ENCODE measurements at regions not wholly inside any gene's neighbourhood (a gene's known extent, or its start where the extent isn't known, plus 50 kb on each side); places are given as distances from the start of the nearest gene placed in this dataset.

GRCh38 chr6:7468382-7469081 is 72.9 kb upstream of the DSP start:
- H3K4me3 ChIP-seq (ENCODE audit: low read depth, low read length), result no peak overlapping the region
- no peak for TF ChIP-seq CTCF (IDR thresholded peaks at IDR 0.05; ENCODE audit: control insufficient read depth, extremely low read depth, insufficient read depth)
- no peak for DNase-seq (ENCODE audit: low read depth)

GRCh38 chr6:7469696-7470095 is 71.8 kb upstream of the DSP start:
- no peak for DNase-seq (ENCODE audit: low read depth)
- no peak overlapping the region for H3K4me3 ChIP-seq (ENCODE audit: low read depth, low read length)
- no peak for TF ChIP-seq CTCF (IDR thresholded peaks at IDR 0.05; ENCODE audit: control insufficient read depth, extremely low read depth, insufficient read depth)

GRCh38 chr6:7471171-7471570 is 70.3 kb upstream of the DSP start:
- no peak for DNase-seq (ENCODE audit: low read depth)
- H3K4me3 ChIP-seq (ENCODE audit: low read depth, low read length), result no peak overlapping the region
- TF ChIP-seq CTCF (IDR thresholded peaks at IDR 0.05; ENCODE audit: control insufficient read depth, extremely low read depth, insufficient read depth), result no peak

GRCh38 chr6:7473805-7474719 is 67.4 kb upstream of the DSP start:
- H3K4me3 ChIP-seq (ENCODE audit: low read depth, low read length), result no peak overlapping the region
- no peak for TF ChIP-seq CTCF (IDR thresholded peaks at IDR 0.05; ENCODE audit: control insufficient read depth, extremely low read depth, insufficient read depth)
- DNase-seq (ENCODE audit: low read depth), result no peak

GRCh38 chr6:7475081-7475480 is 66.4 kb upstream of the DSP start:
- DNase-seq (ENCODE audit: low read depth), result no peak
- no peak for TF ChIP-seq CTCF (IDR thresholded peaks at IDR 0.05; ENCODE audit: control insufficient read depth, extremely low read depth, insufficient read depth)
- no peak overlapping the region for H3K4me3 ChIP-seq (ENCODE audit: low read depth, low read length)

GRCh38 chr6:7479801-7480266 is 61.6 kb upstream of the DSP start:
- peak; percentile 82 for DNase-seq (ENCODE audit: low read depth)
- H3K4me3 ChIP-seq (ENCODE audit: low read depth, low read length), result 0 out of 2 replicates have a peak overlapping the region, but pooled peaks have one; percentile 3
- no peak for TF ChIP-seq CTCF (IDR thresholded peaks at IDR 0.05; ENCODE audit: control insufficient read depth, extremely low read depth, insufficient read depth)
